ENCODE measurements at regions not wholly inside any gene's neighbourhood (a gene's known extent, or its start where the extent isn't known, plus 50 kb on each side); places are given as distances from the start of the nearest gene placed in this dataset.
"Not testable (repeated sequence)": the region's sequence is repeated elsewhere in the genome, so short reads cannot be mapped to it uniquely, and the experiment has no call there.

- Histone ChIP-seq H3F3A (replicated peaks; ENCODE audit: insufficient read depth) (peaks cover 15% of the 10 kb centered on the region), H3K27ac (ENCODE audit: low read depth in 2 of 2, low read length in 1 of 2) (no peak overlapping the region), H3K4me2 (no peak overlapping the region), H4K20me1 (ENCODE audit: insufficient read depth) (no peaks in the 10 kb centered on the region), H3K9me2 (no peaks in the 10 kb centered on the region), H3K27me3 (ENCODE audit: insufficient read depth) (no peaks in the 10 kb centered on the region), H3K9me3 (no peaks in the 10 kb centered on the region), H3K4me3 (ENCODE audit: low read depth in 2 of 2, low read length in 1 of 2) (no peak overlapping the region), H3K4me1 (ENCODE audit: control insufficient read depth in 1 of 2, insufficient read depth in 2 of 2, low read depth in 1 of 2, low read length in 1 of 2) (peaks cover 0 to 15% of the 10 kb centered on the region in 2 experiments; a peak in 3 of 4 replicates), H2AFZ (ENCODE audit: low read depth) (no peak overlapping the region), H3K9ac (no peak overlapping the region), H3K36me3 (replicated peaks in 1 of 2; ENCODE audit: control insufficient read depth in 1 of 2, insufficient read depth in 2 of 2, low read length in 1 of 2) (no peaks in the 10 kb centered on the region), H3K79me2 (ENCODE audit: insufficient read depth) (no peaks in the 10 kb centered on the region)
- ChIA-PET POLR2A (no interaction called here), CTCF (no interaction called here)
- 31% methylated on average over 1 of the region's 1 CpG for WGBS (ENCODE audit: low lambda C conversion rate)
- TF ChIP-seq EZH2phosphoT487 (IDR thresholded peaks at IDR 0.05; ENCODE audit: borderline replicate concordance, low read depth) (no peak), PBX3 (IDR thresholded peaks at IDR 0.05) (peak; percentile 44)
- DNase-seq, result no peak
Measured at GRCh38 chr5:14928661-14929060, 57.1 kb upstream of the ANKH start.

GRCh38 chr5:14925326-14925725 lies 53.7 kb upstream of the ANKH start:
- no peak overlapping the region for H3K4me3 ChIP-seq (ENCODE audit: low read depth in 2 of 2, low read length in 1 of 2)
- 0 out of 2 replicates have a peak overlapping the region, but pooled peaks have one; percentile 27 for H3K4me2 ChIP-seq
- peak overlapping the region; percentile 24; the same call in 1 of the 2 replicates for H2AFZ ChIP-seq (ENCODE audit: low read depth)
- H3F3A ChIP-seq (replicated peaks; ENCODE audit: insufficient read depth), result peaks cover 11% of the 10 kb centered on the region
- TF ChIP-seq MEF2A (IDR thresholded peaks at IDR 0.05; ENCODE audit: borderline replicate concordance, low read depth) (no peak), JUND (IDR thresholded peaks at IDR 0.05) (no peak), TCF12 (IDR thresholded peaks at IDR 0.05) (no peak), CTCF (IDR thresholded peaks at IDR 0.05) (no peak), PBX3 (IDR thresholded peaks at IDR 0.05) (no peak), FOSL2 (IDR thresholded peaks at IDR 0.05; ENCODE audit: borderline replicate concordance, low read depth) (no peak)
- H3K9ac ChIP-seq, result peak overlapping the region; percentile 24; the same call in 1 of the 2 replicates
- H3K9me2 ChIP-seq, result no peaks in the 10 kb centered on the region
- H3K36me3 ChIP-seq (replicated peaks in 1 of 2; ENCODE audit: control insufficient read depth in 1 of 2, insufficient read depth in 2 of 2, low read length in 1 of 2), result no peaks in the 10 kb centered on the region
- H3K4me1 ChIP-seq (ENCODE audit: control insufficient read depth in 1 of 2, insufficient read depth in 2 of 2, low read depth in 1 of 2, low read length in 1 of 2), result peaks cover 0 to 15% of the 10 kb centered on the region in 2 experiments; a peak in 3 of 4 replicates
- POLR2A ChIA-PET, result no interaction called here
- CTCF ChIA-PET, result no interaction called here
- H3K27me3 ChIP-seq (ENCODE audit: insufficient read depth), result no peaks in the 10 kb centered on the region
- no peaks in the 10 kb centered on the region for H4K20me1 ChIP-seq (ENCODE audit: insufficient read depth)
- 89% methylated on average over 3 of the region's 3 CpGs for WGBS (ENCODE audit: low lambda C conversion rate)
- DNase-seq, result no peak
- H3K9me3 ChIP-seq, result no peaks in the 10 kb centered on the region
- H3K79me2 ChIP-seq (ENCODE audit: insufficient read depth), result no peaks in the 10 kb centered on the region
- H3K27ac ChIP-seq (ENCODE audit: low read depth in 2 of 2, low read length in 1 of 2), result peak overlapping the region in 1 of 2 experiments; percentile 68; a peak in 2 of 4 replicates

- H3K9me2 ChIP-seq; H3K9me3 ChIP-seq; H3K36me3 ChIP-seq (replicated peaks in 1 of 2; ENCODE audit: control insufficient read depth in 1 of 2, insufficient read depth in 2 of 2, low read length in 1 of 2); H2AFZ ChIP-seq (ENCODE audit: low read depth); H3K27me3 ChIP-seq (ENCODE audit: insufficient read depth); H4K20me1 ChIP-seq (ENCODE audit: insufficient read depth); H3K4me3 ChIP-seq (ENCODE audit: low read depth in 2 of 2, low read length in 1 of 2); H3K9ac ChIP-seq; H3K79me2 ChIP-seq (ENCODE audit: insufficient read depth); H3K27ac ChIP-seq (ENCODE audit: low read depth in 2 of 2, low read length in 1 of 2); H3K4me2 ChIP-seq; POLR2A ChIA-PET; DNase-seq; CTCF ChIA-PET: not testable (repeated sequence)
- Histone ChIP-seq H3K4me1 (ENCODE audit: control insufficient read depth in 1 of 2, insufficient read depth in 2 of 2, low read depth in 1 of 2, low read length in 1 of 2) (peaks cover 7 to 15% of the 10 kb centered on the region in 2 experiments), H3F3A (replicated peaks; ENCODE audit: insufficient read depth) (peaks cover 11% of the 10 kb centered on the region)
- WGBS (ENCODE audit: low lambda C conversion rate), result 82% methylated on average over 6 of the region's 6 CpGs
Measured at GRCh38 chr5:14922952-14923351, 51.4 kb upstream of the ANKH start.

Data from SK-N-SH (cell line).